GM12864 (cell line): ENCODE measurements at regions not wholly inside any gene's neighbourhood (a gene's known extent, or its start where the extent isn't known, plus 50 kb on each side); places are given as distances from the start of the nearest gene placed in this dataset.

Experiments used
- DNase-seq: peaks from one replicate; pipeline ENCODE4 v3.0.0-alpha.2; 2011; ENCODE audit warnings: low read depth
- H3K4me3 ChIP-seq: 2 replicates; pipeline ENCODE4 v1.5.1; 2011; ENCODE audit warnings: mild to moderate bottlenecking, low read depth, low read length, control low read depth
- CTCF ChIP-seq: IDR thresholded peaks from 2 replicates; pipeline ENCODE4 v1.5.1; 2011; ENCODE audit warnings: low read depth, mild to moderate bottlenecking, moderate library complexity, low read length, control low read depth, inconsistent platforms; ENCODE audit errors: missing control alignments

DNA sequence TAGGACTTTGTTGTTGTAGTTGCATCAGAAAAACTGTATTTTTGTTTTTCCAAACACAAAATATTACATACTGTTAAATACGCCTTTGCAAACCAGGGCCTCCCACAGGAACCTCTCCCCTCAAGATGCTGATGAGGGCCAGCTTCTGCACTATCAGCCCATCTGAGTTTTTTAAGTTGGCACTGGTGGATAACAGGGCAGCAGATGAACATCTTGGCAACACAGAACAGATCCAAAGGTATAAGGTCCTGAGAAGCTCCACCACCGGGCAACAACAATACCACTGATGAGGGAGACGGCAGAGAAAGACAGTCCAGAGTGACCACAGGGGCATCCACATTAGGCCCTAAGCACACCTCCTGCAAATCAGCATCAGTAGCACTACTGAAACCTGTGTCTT is 177.7 kb downstream of the DLL1 start:
- no peak for TF ChIP-seq CTCF
- no peak for DNase-seq
- no peak overlapping the region for H3K4me3 ChIP-seq

GRCh38 chr6:170112583-170112860 is 178.4 kb downstream of the DLL1 start:
- no peak for DNase-seq
- no peak for TF ChIP-seq CTCF
- no peak overlapping the region for H3K4me3 ChIP-seq

GRCh38 chr6:170111816-170112582 is 178.9 kb downstream of the DLL1 start:
- no peak for TF ChIP-seq CTCF
- no peak overlapping the region for H3K4me3 ChIP-seq
- no peak for DNase-seq

DNA sequence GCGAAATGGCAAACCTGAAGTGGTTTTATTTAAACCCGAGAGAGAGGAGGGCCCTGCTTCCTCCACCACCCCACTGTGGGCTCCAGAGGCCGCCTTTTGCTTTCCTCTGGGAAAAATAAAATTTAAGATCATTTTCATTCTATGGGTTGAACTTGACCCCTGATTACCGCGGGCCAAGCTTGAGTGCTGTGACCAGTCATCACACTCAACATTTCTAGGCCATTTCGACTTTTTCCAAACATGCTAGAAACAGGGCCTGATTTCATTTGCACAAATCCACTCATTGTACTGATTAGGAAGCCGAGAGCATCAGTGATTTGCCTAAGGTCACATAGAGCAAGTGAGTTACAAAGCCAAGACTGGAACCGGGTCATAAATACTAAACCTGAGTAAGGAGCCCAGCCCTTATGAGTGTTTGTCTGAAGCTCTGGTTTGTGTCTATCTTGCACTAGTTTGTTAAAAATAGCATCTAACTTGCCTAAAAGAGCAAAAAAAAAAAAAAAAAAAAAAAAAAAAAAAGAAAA is 179.7 kb downstream of the DLL1 start:
- no peak for TF ChIP-seq CTCF
- H3K4me3 ChIP-seq = no peak overlapping the region
- DNase-seq = no peak

- TF ChIP-seq CTCF = no peak
- no peak overlapping the region for H3K4me3 ChIP-seq
- no peak for DNase-seq
Observed at GRCh38 chr6:170110201-170111140, 180.4 kb downstream of the DLL1 start.

GRCh38 chr6:170108890-170109587 is 181.8 kb downstream of the DLL1 start:
- no peak for TF ChIP-seq CTCF
- DNase-seq = no peak
- H3K4me3 ChIP-seq = no peak overlapping the region
